Lower leg skin (tissue), 3 donors: ENCODE measurements at regions not wholly inside any gene's neighbourhood (a gene's known extent, or its start where the extent isn't known, plus 50 kb on each side); places are given as distances from the start of the nearest gene placed in this dataset.

Source experiments
- CTCF ChIP-seq, 3 donors: fragments of 450-650 bp; IDR thresholded peaks; one replicate each; pipeline ENCODE4 v1.5.1; 2016; ENCODE audit warnings: antibody characterized with exemption in 3 of 3, mild to moderate bottlenecking in 3 of 3, moderate library complexity in 2 of 3
- POLR2A ChIP-seq, 2 donors: fragments of 450-650 bp; IDR thresholded peaks; one replicate each; pipeline ENCODE4 v1.6.1; 2016 to 2017; ENCODE audit warnings: antibody characterized with exemption in 2 of 2, mild to moderate bottlenecking in 1 of 2, moderate library complexity in 1 of 2

GRCh38 chr12:113751513-113751912, 214.6 kb downstream of the RBM19 start:
- TF ChIP-seq CTCF (IDR thresholded peaks at IDR 0.05) (no peak), POLR2A (IDR thresholded peaks at IDR 0.05) (no peak)
